Raji (cell line): ENCODE measurements at regions not wholly inside any gene's neighbourhood (a gene's known extent, or its start where the extent isn't known, plus 50 kb on each side); places are given as distances from the start of the nearest gene placed in this dataset.

Source experiments
- POLR2A ChIP-seq: IDR thresholded peaks from 2 replicates; pipeline ENCODE4 v1.6.1; 2011; ENCODE audit warnings: low read depth, low read length, control low read depth; ENCODE audit not compliant: insufficient read depth

DNA sequence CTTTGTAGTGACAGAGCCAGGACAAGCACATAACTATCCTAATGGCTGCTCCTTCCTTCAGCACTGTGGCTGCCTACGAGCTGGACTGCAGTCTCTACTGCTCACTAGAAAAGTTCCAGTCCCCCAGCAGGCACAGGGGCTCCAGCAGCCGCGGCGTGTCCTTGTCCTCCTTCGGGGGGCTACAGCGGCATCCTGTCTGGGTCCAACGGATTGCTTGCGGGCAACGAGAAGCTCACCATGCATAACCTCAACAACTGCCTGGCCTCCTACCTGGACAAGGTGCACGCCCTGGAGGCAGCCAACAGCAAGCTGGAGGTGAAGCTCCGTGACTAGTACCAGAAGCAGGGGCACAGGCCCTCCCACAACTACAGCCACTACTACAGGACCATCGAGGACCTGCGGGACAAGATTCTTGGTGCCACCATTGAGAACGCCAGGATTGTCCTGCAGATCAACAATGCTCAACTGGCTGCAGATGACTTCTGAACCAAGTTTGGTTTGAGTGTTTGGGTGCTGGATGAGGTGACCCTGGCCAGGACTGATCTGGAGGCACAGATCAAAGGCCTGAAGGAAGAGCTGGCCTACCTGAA, 169.4 kb downstream of the NDUFA12 start:
- TF ChIP-seq POLR2A, result no peak

DNA sequence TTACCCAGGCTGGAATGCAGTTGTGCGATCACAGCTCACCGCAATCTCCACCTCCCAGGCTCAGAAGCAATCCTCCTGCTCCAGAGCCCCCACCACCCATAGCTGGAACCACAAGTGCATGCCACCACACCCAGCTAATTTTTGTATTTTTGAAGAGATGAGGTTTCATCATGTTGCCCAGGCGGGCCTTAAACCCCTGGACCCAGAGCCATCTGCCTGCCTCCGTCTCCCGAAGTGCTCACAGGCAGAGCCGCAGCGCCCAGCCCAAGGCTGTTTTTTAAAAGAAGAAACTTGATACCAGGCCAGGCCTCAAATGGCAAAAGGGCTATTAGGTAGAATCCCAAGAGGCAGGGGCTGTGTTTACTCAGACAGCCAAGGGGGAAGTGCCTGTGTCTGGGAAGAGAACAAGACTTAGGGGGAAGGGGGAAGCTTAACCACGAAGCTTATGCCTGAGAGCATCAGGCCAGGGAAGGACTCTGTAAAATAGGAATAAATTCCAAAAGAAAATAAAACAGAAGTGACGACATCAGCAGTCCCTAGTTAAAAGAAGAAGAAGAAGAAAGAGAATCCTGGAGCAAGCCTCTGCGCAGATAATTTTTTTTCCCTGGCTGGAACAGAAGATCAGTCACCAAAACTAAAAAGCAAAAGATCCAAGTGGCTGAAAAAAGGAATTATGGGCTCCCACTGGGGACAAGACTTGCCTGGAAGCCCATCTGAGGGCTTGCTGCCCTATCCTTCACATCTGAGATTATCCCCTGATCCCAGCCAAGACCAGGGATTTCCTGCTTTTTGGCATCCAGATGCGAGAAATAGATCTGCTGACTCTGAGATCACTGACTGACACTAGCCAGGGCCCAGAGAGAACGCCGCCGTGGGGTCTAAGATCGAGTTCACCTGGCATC, 170.5 kb downstream of the NDUFA12 start:
- no peak for TF ChIP-seq POLR2A

- no peak for TF ChIP-seq POLR2A
Observed at GRCh38 chr12:94832105-94832504, 171.4 kb downstream of the NDUFA12 start.

DNA sequence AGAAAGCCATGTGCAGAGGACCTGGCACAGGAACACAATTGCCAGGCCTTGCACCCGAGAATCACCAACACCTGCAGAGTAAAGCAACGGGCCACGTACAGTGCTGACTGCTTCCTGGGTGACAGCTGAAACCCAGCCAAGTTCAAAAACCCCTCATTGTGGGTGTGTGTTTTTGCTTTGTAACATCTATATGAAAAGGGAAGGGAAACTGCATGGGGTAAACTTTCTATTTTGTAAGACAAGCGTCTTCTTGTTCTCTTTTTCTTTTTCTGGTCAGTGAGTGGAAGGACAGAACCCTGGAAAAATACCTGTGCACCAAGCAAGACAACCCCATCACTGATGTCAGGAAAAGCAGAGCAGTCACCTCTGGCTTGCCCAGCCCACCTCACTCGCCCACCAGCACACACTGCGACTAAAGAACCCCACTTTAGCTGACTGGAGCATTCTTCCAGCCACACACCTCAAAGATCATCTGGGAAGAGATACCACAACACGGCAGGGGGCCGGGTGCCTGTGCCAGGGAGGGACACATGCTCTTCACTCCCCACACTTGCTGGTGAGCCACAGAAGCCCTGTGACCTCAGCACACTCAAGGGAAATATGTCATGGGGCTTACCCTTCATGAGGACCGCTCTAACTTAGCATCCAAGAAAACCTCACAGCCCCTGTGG, 172.3 kb downstream of the NDUFA12 start:
- TF ChIP-seq POLR2A, result peak; percentile 28; the same call in 1 of the 2 replicates

DNA sequence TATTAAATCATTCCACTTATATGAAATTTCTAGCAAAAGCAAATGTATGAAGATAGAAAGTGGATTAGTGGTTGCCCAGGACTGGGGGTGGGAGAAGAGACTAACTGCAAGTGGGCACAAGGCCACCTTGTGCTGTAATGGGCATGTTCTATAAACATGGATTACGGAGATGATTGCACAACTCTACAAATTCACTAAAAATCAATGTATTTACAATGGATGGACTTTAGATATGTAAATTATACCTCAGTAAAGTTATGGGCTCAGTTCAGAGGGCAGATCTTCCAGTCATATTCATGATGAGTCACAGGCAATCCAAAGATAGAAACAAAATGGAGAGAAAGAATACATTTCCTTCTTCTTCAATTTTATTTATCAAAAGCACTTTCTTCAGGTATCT, 173.9 kb downstream of the NDUFA12 start:
- TF ChIP-seq POLR2A, result no peak

- no peak for TF ChIP-seq POLR2A
Observed at GRCh38 chr12:94819011-94819410, 168.7 kb upstream of the TMCC3 start.

GRCh38 chr12:94817695-94818075, 167.3 kb upstream of the TMCC3 start:
- TF ChIP-seq POLR2A, result no peak

- TF ChIP-seq POLR2A, result no peak
Observed at GRCh38 chr12:94815958-94816357, 165.6 kb upstream of the TMCC3 start.

DNA sequence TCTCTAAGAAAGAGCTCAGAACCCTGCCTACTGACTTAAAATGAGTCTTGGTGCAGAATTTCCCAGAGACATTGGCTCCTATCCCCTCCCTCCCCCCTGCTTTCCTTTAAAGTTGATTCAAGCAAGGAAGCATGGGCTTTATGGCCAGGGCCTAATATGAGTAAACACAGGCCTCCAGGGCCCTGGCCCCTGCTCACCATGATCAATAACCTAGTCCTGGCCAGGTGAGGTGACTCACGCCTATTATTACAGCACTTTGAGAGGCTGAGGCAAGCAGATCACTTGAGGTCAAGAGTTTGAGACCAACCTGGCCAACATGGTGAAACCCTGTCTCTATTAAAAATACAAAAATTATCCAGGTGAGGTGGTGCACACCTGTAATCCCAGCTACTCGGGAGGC, 165.1 kb upstream of the TMCC3 start:
- TF ChIP-seq POLR2A, result no peak

DNA sequence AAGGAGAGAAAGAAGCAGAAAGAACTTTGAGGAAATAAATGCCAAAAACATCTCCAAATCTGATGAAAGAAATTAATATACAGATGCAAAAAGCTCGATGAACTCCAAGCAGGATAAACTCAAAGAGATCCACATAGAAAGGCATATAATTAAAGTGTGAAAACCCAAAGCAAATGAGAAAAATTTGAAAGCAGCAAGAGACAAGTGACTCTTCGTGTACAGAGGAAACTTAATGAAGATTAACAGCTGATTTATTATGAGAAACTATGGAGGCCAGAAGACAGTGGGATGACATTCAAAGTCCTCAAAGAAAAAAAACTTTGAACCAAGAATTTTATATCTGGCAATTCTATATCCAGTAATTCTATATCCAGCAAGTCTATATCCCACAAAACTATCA, 163.0 kb upstream of the TMCC3 start:
- no peak for TF ChIP-seq POLR2A

GRCh38 chr12:94812345-94812744, 162.0 kb upstream of the TMCC3 start:
- no peak for TF ChIP-seq POLR2A

GRCh38 chr12:94811611-94812010, 161.3 kb upstream of the TMCC3 start:
- TF ChIP-seq POLR2A, result no peak

- no peak for TF ChIP-seq POLR2A
Observed at GRCh38 chr12:94807951-94808350, 157.6 kb upstream of the TMCC3 start.

GRCh38 chr12:94806617-94807016, 156.3 kb upstream of the TMCC3 start:
- no peak for TF ChIP-seq POLR2A

- no peak for TF ChIP-seq POLR2A
Observed at GRCh38 chr12:94805749-94806529, 155.6 kb upstream of the TMCC3 start.
